Gastrocnemius medialis (tissue), 4 donors: ENCODE measurements at regions not wholly inside any gene's neighbourhood (a gene's known extent, or its start where the extent isn't known, plus 50 kb on each side); places are given as distances from the start of the nearest gene placed in this dataset.

Experiments used
- CTCF ChIP-seq, 5 experiments: fragments of 450-650 bp in 3 of 5; fragments of 200-600 bp in 2 of 5; sonication (generic) in 2 of 5; IDR thresholded peaks in 4 of 5; conservative IDR thresholded peaks in 1 of 5; 1 replicate in 4 of 5; 2 replicates in 1 of 5; pipeline ENCODE4 v1.5.1; 2016 to 2019; ENCODE audit warnings: antibody characterized with exemption in 5 of 5, mild to moderate bottlenecking in 3 of 5, moderate library complexity in 3 of 5
- POLR2A ChIP-seq, 2 donors: fragments of 450-650 bp; IDR thresholded peaks; one replicate each; pipeline ENCODE4 v1.6.1; 2017; ENCODE audit warnings: antibody characterized with exemption in 2 of 2, mild to moderate bottlenecking in 2 of 2, moderate library complexity in 2 of 2

GRCh38 chr21:23281917-23282316 is 2283.7 kb downstream of the NCAM2 start:
- TF ChIP-seq CTCF (IDR thresholded peaks at IDR 0.05 in 4 of 5, conservative IDR thresholded peaks at IDR 0.05 in 1 of 5) (no peak), POLR2A (IDR thresholded peaks at IDR 0.05) (no peak)
